ENCODE measurements at regions not wholly inside any gene's neighbourhood (a gene's known extent, or its start where the extent isn't known, plus 50 kb on each side); places are given as distances from the start of the nearest gene placed in this dataset.
A peak's percentile ranks its signal among the peaks of the same experiment; 100 is the strongest.

DNA sequence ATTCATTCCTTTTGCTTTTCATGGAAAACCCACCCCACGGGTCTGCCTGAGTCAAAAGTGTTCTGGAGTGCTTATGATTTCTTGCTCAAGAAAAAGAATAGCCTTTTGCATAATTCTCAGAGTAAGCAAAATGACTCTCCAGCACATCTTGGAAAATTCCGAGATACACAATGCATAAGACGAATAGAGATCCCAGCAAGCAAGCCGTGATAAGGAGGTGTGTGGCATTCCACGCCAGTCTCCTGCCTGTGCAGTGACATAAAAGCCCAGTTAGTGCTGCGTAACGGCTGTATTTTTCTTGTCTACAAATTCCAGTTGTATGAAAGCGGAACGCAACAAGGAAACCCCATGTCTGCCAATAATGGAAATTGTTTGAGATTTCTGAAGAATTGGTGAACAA, 237.9 kb upstream of the GATB start:
- DNase-seq (ENCODE audit: low spot score) (no peak), ATAC-seq (no peak)

- ATAC-seq (no peak), DNase-seq (ENCODE audit: low spot score) (no peak)
These were observed 236.7 kb upstream of the GATB start for GRCh38 chr4:151997461-151997860.

DNA sequence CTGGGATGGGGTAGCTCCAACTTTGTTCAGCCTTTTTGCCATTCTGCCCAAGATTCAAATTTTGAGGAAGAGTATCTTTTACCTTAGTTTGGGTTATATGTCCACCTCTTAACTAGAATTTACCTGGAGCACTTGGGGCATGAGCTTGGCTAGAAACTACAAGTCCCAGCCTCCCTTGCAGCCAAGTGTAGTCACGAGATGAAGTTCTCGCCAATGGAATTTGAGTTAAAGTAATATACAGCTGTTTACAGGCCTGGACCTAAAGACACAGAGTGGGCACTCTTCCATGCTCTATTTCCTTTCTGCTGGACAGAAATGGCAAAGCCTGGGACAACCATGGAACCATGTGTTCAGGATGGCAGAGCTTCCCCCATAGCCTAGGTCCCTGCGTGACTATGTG, 233.6 kb upstream of the GATB start:
- ATAC-seq (no peak), DNase-seq (ENCODE audit: low spot score) (no peak)

DNA sequence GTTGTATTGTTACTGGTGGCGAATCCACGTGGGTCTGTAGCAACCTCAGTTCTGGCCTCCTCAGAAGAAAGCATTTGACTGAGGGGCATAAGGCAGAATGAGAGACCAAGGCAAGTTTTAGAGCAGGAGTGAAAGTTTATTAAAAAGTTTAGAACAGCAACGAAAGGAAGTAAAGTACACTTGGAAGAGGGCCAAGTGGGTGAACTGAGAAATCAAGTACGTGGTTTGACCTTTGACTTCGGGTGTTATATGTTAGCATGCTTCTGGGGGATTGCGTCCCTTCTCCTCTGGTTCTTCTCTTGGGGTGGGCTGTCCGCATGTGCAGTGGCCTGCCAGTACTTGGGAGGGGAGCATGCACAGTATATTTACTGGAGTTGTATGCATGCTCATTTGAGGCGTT, 232.7 kb upstream of the GATB start:
- DNase-seq (ENCODE audit: low spot score) (no peak), ATAC-seq (no peak)

DNA sequence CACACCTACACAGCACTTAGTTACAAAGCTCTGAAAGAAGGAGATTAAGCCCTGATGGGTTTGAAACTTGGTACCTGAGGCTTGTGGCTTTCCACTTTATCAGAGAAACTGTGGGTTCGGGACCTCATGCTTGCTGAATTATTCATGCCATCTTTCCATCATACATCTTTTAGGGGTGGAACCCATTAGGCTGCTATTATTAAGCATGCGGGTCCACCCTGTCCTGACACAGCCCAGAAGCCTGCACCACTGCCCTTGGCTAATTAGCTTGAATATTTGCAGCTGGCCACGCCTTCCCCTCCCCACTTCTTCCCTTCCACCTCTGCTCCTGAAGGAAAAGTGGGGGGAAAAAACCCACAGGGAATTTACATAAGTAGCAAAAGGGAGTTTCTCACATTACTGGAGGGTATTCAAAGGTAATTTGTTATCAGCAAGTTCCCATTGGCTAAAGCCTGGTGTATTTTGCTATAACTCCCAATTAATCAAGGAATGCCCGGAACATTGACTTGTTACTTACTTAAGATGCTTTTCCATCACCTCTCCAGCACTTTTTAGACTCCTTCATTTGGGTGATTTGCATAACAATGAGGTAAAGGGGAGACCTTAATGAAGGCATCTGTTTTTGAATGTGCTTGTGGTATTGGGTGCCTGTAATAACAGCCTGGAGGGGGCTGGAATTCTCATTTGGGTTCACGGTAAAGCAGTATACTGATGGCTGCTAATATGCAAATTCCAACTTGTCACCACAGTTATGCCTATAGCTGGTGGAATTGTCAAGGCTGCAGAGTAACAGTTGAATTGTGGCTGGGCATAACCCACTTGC, 231.7 kb upstream of the GATB start:
- no peak for DNase-seq (ENCODE audit: low spot score)
- ATAC-seq, result no peak

- no peak for ATAC-seq
- DNase-seq (ENCODE audit: low spot score), result no peak
These were observed 231.0 kb upstream of the GATB start for GRCh38 chr4:151991884-151992167.

DNA sequence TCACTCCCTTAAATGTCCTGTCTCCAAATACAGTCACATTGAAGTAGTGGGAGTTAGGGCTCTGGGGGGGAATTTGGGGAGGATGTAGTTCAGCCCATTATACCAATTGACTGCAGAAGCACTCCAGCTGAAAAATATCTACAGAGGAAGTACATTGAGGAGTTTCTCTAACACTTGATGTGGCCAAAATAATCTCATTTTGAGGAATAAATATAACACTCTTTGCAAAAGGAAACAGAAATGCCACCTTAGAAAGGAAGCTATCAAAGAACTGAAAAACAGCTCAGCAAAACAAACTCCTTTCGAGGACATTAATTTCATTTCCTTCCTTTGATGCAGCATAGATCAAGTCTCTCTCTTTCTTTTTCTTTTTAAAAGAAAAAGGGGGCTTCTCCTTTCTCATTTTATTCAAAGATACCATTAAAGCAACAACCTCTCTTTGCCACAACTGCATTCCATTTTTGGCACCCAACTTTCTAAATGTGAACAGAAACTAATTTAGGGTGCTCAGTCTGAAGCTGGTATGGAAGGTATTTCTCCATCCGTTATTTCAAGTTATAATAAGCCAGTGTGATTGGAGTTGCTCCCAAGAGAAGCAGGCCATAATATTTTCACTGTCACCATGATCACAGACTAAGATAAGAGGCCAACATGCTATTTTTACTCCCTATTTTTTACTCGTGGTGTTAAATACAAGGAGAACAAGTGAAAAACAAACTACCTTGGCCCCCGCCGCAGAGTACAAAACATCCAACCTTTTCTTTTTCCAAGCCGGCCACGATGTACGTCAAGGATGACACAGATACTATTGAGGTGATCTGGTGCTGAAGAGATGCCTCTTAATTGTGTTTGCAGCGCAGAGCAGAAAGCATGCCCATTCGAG, 230.4 kb upstream of the GATB start:
- ATAC-seq (no peak), DNase-seq (ENCODE audit: low spot score) (no peak)

DNA sequence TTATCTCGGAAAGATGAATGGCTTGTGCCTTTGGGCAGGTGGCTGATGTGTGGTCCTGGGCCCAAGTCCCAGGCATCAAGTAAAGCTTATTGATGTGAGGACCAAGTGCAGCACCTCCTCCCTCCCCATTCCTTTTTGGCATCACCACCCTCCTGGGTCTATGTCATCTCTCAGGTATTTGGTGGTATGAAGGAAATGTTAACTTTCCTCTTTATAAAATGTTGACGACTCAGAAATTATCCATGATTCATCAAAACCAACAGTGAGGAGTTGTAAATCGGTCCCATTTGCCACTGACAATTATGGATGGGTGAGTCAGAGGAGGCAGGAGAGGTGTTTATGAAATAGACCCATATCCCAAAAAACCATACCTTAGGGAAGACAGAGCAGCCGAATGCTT, 229.4 kb upstream of the GATB start:
- ATAC-seq, result no peak
- no peak for DNase-seq (ENCODE audit: low spot score)

DNA sequence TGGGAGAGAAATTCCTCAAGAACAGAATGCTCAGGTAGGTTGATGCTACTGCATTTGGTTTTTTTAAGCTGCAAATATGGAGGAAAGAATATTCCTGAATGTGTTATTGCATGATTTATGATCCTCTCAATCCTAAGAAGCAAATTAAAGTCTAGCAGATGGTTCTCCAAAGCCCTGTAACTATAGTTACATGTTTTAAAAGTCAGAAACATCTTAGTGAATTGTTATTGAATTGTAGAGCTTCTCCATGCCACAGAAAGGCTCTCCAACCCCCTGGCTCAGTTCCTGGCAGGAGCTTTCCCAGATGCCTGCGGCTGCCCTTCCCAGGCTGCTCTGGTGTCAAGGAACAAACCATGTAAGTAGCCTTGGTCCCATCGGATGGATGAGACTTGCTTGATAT, 227.8 kb upstream of the GATB start:
- no peak for DNase-seq (ENCODE audit: low spot score)
- no peak for ATAC-seq

DNA sequence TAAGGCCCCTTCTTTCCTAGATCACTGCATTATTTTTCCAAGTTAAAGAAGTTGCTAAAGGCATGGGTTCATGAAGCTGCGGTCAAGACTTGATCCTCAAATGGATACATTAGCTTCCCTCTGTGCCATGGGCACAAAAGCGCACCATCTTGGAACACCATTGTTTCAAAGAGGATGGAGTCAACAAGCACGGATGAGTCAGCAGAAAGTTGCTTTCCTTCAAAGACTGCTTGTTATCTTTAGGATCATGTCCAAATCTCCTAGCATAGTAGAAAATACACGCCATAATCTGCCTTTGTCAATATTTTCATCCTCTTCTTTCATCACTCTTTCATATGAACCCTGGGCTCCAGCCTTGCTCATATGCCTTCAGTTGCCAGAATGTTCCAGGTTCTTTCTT, 226.8 kb upstream of the GATB start:
- ATAC-seq, result no peak
- DNase-seq (ENCODE audit: low spot score), result no peak

GRCh38 chr4:151983854-151984253, 223.0 kb upstream of the GATB start:
- peak; percentile 56 for DNase-seq (ENCODE audit: low spot score)
- peak; percentile 89 for ATAC-seq

GRCh38 chr4:151979819-151980218, 219.0 kb upstream of the GATB start:
- ATAC-seq, result no peak

GRCh38 chr4:151968643-151969042, 207.8 kb upstream of the GATB start:
- no peak for ATAC-seq
- no peak for DNase-seq (ENCODE audit: low spot score)

More at GRCh38 chr4:151979819-151980218, 219.0 kb upstream of the GATB start:
- no peak for DNase-seq (ENCODE audit: low spot score)

- ATAC-seq (no peak), DNase-seq (ENCODE audit: low spot score) (no peak)
These were observed 206.3 kb upstream of the GATB start for GRCh38 chr4:151967074-151967473.

DNA sequence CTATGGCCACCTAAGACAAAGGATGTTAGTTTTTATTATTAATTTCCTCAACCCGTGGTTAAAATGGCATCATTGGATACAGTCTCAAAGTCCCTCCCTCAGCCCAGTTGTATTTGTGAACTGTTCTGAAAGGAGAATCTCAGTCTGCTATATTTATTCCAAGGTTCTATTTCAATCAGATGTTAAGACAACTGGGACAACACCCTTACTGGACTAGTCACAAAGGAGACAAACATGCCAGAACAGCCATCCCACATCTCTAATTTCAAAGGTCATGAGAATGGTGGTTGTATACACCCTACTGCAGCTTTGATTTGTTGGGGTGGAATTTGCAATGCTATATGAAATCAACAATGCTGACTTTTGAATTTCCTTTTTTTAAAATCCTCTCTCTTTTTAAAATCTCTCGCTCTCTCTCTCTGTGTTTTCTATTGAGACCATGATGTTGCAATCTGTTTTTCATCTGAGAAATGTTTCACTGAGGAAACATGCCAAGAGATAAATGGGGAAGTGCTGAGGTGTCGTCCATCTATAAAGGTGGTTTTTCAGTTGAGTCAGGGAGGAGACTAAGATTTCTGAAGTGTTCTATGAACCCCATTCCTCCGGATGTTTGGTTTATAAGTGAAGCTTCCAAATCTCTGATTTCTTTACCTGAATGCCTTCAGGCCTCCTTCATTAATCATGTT, 201.5 kb upstream of the GATB start:
- DNase-seq (ENCODE audit: low spot score) (no peak), ATAC-seq (no peak)

DNA sequence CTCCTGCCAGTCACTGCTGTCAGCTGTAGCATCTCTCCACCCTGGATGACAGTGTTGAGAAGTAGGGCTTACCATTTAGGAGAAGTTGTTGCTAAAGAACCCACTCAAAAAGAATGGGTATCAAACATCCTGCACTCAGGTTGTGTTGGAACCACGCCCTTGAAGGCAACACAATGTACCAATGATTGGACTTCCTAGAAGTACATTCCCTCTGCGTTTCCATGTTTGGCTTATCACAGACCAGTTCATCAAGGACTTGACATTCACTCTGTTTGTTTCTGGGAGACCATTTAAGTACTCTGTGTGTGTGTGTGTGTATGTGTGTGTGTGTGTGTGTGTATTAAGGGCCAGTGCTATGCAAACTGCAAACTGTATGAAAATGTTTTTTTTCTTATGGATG, 200.6 kb upstream of the GATB start:
- no peak for ATAC-seq
- DNase-seq (ENCODE audit: low spot score), result no peak

DNA sequence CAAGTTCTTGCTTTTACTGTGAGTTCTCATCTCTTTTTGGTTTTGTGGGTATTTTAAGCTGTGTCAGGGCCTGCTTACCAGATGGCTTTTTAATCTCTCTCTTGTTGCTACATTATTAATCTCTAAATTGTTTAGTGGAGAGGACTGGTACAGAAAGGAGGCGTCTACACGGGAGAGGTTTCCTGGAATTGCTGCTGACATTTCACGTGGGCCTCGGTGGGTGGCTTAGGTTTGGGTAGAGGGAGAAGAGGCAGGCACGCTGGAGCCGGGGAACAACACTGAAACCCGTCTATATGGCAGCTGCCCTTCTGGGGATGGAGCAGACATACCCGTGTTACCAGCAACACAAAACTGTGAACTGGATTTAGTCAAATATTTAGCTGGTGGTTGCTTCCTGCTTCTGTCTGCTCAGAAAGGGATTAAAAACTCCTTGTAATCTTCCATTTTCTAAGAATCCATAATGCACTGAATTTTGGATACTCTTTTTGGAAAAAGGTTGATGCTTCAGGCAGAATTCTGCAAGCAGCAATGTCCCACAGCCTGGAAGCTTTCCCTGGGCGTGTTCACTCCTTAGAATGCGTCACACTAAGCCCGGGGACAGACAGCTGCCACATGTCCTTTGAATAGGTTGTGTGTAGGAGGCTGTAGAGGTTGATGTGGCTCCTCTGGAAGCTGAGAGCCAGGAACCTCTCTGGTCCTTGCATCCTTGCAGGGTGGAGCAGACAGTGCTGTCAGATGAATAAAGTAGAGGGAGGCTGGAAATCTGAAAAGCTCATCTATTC, 199.8 kb upstream of the GATB start:
- no peak for DNase-seq (ENCODE audit: low spot score)
- no peak for ATAC-seq

- DNase-seq (ENCODE audit: low spot score) (no peak), ATAC-seq (no peak)
These were observed 196.3 kb upstream of the GATB start for GRCh38 chr4:151957153-151957552.

DNA sequence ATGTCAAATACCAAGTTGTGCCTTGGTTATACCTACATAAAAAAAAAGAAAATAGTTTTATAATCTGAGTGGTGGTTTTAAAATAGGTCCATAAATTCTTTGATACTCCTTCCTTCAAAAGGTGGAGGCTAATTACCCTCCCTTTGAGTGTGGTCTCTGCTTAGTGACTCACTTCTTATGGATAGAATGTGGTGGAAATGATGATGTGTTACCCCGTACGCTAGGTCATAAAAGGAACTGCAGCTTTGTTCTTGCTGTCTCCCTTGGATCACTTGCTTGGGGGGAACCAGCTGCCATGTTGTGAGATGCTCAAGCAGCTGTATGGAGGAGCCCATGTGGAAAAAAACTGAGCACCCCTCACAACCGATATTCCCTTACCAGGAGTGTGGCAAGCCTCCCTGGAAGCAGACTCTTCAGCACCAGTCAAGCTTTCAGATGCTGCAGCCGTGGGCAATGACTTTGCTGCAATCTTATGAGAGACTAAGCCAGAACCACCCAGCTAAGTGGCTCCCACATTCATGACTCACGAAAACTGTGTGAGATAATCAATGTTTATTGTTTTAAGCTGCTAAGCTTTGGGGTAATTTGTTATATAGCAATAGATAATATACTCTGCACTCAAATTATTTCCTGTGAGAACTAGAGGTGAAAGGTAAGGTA, 195.0 kb upstream of the GATB start:
- ATAC-seq (no peak), DNase-seq (ENCODE audit: low spot score) (no peak)

DNA sequence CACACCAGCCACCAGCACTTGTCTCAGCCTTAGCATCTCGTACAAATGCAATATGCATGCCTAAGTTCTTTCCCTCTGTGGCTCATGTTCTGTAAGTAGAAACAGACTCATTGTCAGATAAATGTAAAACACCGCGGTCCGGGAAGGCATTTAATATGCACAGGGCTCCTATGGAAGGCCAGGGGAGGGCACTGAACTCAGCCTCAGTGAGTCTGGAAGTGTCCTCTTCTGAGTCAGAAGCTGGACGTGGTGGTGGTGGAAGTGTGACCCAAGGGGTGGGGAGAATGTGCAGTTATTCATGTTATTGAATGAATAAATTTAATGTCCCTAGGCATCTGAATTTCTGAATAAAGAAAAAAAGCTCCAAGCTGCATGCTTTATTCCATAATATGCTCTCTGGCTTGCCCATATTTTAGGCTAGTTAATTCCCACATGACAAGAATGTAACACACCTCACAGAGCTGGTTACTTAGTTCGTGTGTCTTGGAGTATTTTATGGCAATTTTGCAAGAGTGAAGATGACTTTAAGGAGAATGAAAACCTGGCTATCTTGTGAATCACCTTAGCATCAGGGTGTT, 193.1 kb upstream of the GATB start:
- ATAC-seq, result no peak
- no peak for DNase-seq (ENCODE audit: low spot score)

Measured in left lobe of liver (tissue), 2 donors.